Urothelium cell line (cell line): ENCODE measurements at regions not wholly inside any gene's neighbourhood (a gene's known extent, or its start where the extent isn't known, plus 50 kb on each side); places are given as distances from the start of the nearest gene placed in this dataset.

Experiments used
- DNase-seq: peaks from one replicate; pipeline ENCODE4 v3.0.0; 2011; ENCODE audit warnings: low spot score, mixed read lengths
- FAIRE-seq: peaks from 2 replicates; lab custom pipeline; 2011; peaks lifted over from hg19 to GRCh38; lab: Jason Lieb, UNC

DNA sequence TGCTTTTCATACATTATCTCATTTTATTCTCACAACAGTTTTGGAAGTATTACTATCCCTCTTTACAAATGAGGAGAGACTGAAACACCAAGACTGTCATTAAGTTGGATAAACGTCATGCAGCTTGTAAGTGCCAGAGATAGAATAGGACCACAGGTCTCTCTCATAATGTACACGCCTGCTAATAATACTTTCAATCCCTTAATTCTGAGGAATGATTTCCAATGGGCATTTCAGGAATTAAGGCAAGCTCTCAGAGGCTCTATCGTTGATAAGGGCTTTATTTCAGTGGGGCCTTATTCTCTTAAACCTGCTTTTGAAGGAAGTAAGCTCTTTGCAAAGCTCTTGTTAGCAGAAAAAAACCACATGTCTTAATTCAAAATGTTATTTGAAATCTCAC is 229.1 kb downstream of the NFKBIZ start:
- no peak for DNase-seq
- no peak for FAIRE-seq

DNA sequence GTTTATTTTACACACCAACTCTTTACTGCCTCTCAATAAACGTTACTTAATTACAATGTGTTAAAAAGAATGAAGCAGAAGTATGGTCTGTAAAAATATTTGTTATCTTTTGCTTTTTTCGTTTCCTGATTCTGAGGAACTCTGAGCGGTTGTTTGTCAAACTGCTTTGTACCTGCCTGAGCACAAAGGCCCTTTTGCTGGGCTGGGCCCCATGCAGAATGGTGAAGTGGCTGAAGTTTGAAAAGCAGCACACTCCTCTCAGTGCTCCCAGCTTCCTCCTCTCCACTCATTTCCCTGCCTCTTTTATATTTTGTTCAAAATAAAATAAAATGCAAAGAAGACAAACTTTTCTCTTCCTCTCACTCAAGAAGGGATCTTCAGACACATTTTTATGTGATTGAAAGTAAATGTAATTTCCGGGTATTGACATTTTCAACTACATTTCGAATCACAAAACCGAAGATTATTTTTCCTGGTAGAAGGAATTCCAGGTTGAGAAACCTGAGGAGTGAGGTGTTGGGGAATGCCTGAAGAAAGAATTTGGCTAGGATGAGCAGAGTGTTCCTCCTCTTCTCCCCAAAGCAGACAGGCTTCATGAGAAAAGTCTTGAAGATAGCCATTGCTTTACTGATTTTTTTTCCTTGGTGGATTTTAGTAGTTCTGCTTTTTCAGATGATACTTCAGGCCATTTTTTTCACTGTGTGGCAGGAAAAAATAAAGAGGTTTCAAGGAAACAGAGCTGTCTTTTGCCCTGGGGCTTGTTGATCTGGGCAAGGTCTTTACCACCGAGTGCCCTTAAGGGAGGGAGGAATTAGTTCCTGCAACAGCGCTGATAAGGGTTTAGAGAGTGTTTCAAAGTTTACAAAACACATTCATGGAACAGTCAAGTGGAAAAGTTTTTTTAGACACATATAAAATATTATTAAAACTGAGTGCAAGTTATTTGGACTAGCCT is 229.8 kb downstream of the NFKBIZ start:
- no peak for DNase-seq

DNA sequence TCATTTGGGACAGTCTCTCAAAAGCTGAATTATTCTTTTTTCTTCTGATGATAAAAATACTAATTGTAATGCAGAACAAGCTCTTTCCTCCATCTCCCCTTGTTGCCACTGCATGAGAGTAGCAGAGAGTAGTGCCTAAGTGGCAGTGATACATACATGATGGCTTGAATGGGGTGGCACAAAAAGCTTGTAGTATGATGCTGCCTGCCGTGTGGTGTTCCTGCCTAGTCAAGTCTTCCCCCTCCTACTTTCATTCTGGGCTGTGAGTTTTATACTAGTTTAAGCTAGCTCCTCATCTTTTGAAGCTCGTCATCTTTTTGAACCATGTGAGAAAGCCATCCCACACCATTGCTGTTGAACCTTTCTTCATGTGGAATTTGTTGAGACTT is 230.5 kb downstream of the NFKBIZ start:
- FAIRE-seq (no peak), DNase-seq (no peak)

More for the DNA sequence above, 229.8 kb downstream of the NFKBIZ start:
- FAIRE-seq, result no peak

- no peak for DNase-seq
- FAIRE-seq, result no peak
Observed at GRCh38 chr3:102081572-102082289, 232.4 kb downstream of the NFKBIZ start.

DNA sequence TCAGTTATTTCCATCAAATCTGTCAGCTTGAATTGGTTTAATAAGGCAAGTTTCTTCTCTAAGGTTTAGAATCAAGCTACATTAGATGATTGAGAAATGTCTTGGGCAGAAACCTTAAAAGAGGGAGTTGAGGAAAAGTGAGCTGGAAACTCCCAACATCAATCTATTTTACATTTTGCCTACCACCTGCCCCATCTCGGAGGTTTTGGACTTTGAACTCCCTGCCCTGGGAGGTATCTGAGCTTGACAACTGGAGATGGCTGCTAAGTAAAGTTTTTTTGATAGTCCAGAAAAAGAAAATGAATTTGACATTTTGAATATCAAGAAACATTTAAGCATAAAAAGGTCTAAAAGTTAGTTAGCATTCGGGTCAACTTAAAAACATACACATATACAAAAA is 234.2 kb downstream of the NFKBIZ start:
- DNase-seq (no peak), FAIRE-seq (no peak)

- FAIRE-seq (no peak), DNase-seq (no peak)
Observed at GRCh38 chr3:102084006-102084405, 234.7 kb downstream of the NFKBIZ start.

DNA sequence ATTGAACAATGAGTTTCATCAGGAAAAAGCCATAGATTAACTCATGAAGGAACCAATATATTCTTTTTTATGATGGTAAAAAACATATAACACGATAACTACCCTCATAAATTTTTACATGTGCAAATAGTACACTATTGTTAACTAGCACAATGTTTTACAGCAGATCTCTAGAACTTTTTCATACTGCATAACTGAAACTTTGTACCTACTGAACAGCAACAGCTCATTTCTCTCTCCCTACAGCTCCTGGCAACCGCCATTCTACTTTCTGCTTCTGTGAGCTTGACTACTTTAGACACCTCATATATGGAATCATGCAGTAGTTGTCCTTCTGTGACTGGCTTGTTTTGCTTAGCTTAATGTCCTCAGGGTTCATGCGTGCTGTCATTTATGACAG is 235.4 kb downstream of the NFKBIZ start:
- DNase-seq, result no peak
- no peak for FAIRE-seq

DNA sequence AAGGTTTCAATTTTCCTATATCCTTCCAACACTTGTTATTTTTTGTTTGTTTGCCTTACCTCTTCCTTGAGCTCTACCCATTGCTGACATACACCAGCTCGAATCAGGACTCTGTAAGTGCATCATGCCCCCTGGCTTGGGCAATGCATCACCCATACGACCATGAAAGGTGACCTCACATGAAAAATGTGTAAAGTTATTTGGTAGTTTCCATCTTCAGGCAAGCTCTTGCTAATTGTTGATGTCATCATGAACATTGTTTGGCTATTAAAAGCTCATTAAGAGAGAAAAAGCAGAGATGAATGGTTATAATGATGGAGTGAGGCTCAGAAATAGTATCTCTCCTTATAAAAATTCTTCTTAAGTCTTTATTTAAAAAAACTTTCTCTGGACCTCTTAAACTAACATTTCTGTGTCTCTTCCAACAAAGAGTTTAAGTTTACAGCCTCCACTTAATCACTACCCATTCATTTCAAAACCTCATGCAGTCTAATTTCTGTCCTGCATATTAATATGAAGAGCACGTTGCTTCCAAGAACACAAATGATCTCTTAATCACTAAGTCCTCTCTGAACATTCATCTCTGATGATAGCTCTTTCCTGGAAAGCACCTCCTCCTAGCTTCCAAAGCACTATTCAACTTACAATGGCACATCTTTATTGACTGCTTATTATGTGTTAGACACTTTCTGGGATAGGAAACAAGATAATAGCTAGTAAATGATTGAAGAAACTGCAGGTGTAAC is 236.3 kb downstream of the NFKBIZ start:
- FAIRE-seq, result peak; percentile 50
- DNase-seq, result no peak

DNA sequence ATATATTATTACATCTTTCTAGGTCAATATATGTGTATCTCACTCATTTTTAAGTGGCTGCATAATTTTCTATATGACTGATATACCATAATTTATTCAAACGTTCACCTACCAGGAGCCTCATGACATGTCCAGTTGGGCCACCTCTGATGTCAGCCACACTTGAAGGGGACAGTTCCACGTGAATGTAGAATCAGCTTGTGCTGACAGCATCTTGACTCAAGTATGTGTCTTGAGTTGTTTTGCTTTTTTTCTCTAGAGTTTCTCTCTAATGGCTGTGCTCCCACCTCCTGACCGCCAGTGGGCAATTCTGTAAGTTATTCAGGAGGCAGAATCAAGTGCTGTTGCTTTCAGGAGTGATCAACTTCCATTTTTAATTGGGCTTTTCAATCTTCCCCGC is 237.9 kb downstream of the NFKBIZ start:
- FAIRE-seq, result peak; percentile 72
- no peak for DNase-seq

GRCh38 chr3:102089239-102089638 is 239.9 kb downstream of the NFKBIZ start:
- no peak for FAIRE-seq
- no peak for DNase-seq

- DNase-seq, result peak; percentile 30
- no peak for FAIRE-seq
Observed at GRCh38 chr3:102089904-102090720, 240.8 kb downstream of the NFKBIZ start.

DNA sequence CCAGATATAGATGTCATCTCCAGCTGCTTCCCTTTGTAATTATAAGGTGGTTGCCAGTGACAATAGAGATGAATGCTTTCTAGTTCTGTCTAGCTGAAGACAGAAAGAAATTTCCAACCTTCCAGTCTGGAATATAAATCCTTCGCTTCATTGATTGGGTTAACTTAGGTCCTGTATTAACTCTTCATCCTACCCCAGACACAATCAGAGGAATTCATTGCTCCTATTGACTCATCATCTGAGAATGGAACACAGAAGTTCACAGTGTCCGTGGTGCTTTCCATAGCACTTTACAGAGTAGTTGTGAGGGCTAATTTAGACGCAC is 241.4 kb downstream of the NFKBIZ start:
- DNase-seq (peak; percentile 22), FAIRE-seq (no peak)

GRCh38 chr3:102091358-102091757 is 242.0 kb downstream of the NFKBIZ start:
- DNase-seq, result no peak
- FAIRE-seq, result no peak

DNA sequence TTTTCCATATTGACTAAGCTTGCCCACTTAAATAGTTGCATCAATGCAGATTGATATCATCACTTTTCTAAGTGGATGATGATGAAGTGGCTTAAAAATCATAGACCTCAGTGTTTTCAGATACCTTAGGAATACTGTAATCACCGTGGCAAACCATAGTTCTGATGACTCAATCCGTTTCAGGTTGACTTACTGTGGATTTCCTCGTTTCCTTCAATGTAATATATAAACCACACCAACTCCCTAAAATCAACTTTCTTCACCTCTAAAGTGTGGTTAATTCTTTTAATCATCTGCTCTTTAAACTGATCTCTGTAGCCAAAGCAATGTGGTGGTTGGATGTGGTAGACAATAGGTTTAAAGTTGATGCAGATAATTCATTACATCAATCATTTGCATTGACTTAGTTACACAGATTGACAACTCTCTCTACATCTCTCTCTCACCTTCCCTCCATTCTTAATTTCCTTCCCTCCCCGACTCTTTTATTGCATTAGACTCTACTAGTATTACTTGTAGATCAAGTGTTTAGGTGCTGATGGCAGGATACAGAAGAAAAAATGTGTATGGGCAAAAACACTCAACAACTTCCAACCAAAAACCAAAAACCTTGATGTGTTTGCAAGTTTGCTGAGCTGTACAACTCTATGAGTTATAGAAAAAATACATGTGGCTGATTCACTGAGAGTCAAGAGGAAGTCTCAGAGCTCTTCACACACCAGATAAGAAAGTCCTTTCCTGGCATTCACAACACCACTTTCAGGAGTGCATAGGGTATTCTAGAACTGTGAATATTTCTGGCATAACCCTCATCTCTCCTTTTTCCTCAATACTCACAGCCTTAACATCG is 243.5 kb downstream of the NFKBIZ start:
- DNase-seq (no peak), FAIRE-seq (peak; percentile 44)

- no peak for FAIRE-seq
- DNase-seq, result no peak
Observed at GRCh38 chr3:102094506-102094905, 245.2 kb downstream of the NFKBIZ start.

GRCh38 chr3:102095383-102095782 is 246.1 kb downstream of the NFKBIZ start:
- FAIRE-seq, result no peak
- DNase-seq, result no peak

- FAIRE-seq, result no peak
- DNase-seq, result no peak
Observed at GRCh38 chr3:102096066-102096465, 246.8 kb downstream of the NFKBIZ start.

GRCh38 chr3:102098130-102098885 is 249.0 kb downstream of the NFKBIZ start:
- DNase-seq (no peak), FAIRE-seq (peak; percentile 83)

DNA sequence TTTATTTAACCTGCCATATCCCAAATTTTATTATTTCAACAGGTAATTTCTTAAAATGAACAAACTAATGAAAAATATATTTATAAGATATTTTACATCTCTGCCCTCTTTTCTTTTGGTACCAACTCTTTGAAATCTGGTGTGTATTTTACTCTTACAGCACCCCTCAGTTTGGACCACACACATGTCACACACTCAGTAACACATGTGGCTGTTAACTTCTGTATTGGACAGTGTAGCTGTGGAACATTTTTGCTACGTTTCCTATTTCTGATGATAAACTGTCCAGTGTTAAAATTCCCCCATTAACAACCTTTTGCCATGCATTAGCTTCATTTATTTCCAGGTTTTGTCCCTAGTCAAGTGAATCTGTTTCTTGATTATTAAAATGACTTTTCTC is 250.6 kb downstream of the NFKBIZ start:
- DNase-seq (no peak), FAIRE-seq (no peak)
